A673 (cell line): ENCODE measurements at regions not wholly inside any gene's neighbourhood (a gene's known extent, or its start where the extent isn't known, plus 50 kb on each side); places are given as distances from the start of the nearest gene placed in this dataset.

ENCODE experiments used
- CTCF ChIP-seq: fragments of 300-800, 200-600 bp; sonication (generic); conservative IDR thresholded peaks from 2 replicates; pipeline ENCODE4 v1.5.1; 2017; ENCODE audit warnings: low read depth, mild to moderate bottlenecking, antibody characterized with exemption, low read length, moderate library complexity, mixed read lengths
- EZH2 ChIP-seq: fragments of 200-600 bp; sonication (generic); IDR thresholded peaks from 2 replicates; pipeline ENCODE4 v1.6.1; 2017; ENCODE audit warnings: borderline replicate concordance, low read depth, mild to moderate bottlenecking, mixed read lengths, antibody characterized with exemption, low read length; ENCODE audit not compliant: poor library complexity, severe bottlenecking

- no peak for TF ChIP-seq CTCF
- TF ChIP-seq EZH2 = no peak
Observed at GRCh38 chr2:123693836-123694235, 331.3 kb upstream of the CNTNAP5 start.
